Prostate gland (tissue), 2 donors: ENCODE measurements at regions not wholly inside any gene's neighbourhood (a gene's known extent, or its start where the extent isn't known, plus 50 kb on each side); places are given as distances from the start of the nearest gene placed in this dataset.

Experiments
- CTCF ChIP-seq, 4 experiments: fragments of 200-600 bp in 2 of 4; fragments of 450-650 bp in 2 of 4; sonication (generic) in 2 of 4; IDR thresholded peaks; 1 replicate in 3 of 4; 2 replicates in 1 of 4; pipeline ENCODE4 v1.5.1; 2016 to 2019; ENCODE audit warnings: antibody characterized with exemption in 4 of 4, mild to moderate bottlenecking in 2 of 4, moderate library complexity in 2 of 4
- POLR2A ChIP-seq: fragments of 450-650 bp; IDR thresholded peaks from one replicate; pipeline ENCODE4 v1.6.1; 2016; ENCODE audit warnings: antibody characterized with exemption, mild to moderate bottlenecking
- POLR2AphosphoS5 ChIP-seq: sonication (generic); formaldehyde crosslinking; IDR thresholded peaks from one replicate; pipeline ENCODE4 v1.6.1; 2017; ENCODE audit warnings: antibody characterized with exemption

- TF ChIP-seq CTCF (IDR thresholded peaks at IDR 0.05) (no peak), POLR2A (no peak), POLR2AphosphoS5 (no peak)
Measured at GRCh38 chr4:28774344-28774743, 1913.7 kb downstream of the STIM2 start.
